NB4 (cell line): ENCODE measurements at regions not wholly inside any gene's neighbourhood (a gene's known extent, or its start where the extent isn't known, plus 50 kb on each side); places are given as distances from the start of the nearest gene placed in this dataset.

Source experiments
- MYC ChIP-seq: IDR thresholded peaks from 2 replicates; pipeline ENCODE4 v1.6.1; 2011; ENCODE audit warnings: low read depth, low read length
- TF ChIP-seq, protein P1 (sequence below): IDR thresholded peaks from one replicate; pipeline ENCODE4 v1.5.1; 2012; ENCODE audit warnings: low read depth, low read length

DNA sequence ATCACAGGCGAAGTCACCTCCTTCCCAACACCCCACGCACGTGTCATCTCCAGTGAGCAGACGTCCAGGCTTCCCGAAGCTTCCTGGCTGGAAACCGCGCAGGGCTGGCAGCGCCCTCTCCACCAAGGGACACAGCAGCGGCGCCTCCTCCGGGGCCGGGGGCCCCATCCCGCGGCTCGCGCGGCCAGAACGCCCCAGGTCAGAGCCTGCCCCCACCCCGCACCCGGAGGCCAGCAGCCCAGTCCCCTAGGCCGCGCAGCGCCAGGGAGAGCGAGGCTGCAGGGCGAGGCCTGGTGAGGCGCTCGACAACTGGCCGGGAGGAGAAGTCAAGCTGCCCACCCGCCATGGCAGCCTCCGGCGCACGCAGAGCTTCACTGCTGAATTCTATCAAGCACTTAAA, 247.0 kb downstream of the SEMA3D start:
- no peak for TF ChIP-seq MYC
- TF ChIP-seq, protein P1, sequence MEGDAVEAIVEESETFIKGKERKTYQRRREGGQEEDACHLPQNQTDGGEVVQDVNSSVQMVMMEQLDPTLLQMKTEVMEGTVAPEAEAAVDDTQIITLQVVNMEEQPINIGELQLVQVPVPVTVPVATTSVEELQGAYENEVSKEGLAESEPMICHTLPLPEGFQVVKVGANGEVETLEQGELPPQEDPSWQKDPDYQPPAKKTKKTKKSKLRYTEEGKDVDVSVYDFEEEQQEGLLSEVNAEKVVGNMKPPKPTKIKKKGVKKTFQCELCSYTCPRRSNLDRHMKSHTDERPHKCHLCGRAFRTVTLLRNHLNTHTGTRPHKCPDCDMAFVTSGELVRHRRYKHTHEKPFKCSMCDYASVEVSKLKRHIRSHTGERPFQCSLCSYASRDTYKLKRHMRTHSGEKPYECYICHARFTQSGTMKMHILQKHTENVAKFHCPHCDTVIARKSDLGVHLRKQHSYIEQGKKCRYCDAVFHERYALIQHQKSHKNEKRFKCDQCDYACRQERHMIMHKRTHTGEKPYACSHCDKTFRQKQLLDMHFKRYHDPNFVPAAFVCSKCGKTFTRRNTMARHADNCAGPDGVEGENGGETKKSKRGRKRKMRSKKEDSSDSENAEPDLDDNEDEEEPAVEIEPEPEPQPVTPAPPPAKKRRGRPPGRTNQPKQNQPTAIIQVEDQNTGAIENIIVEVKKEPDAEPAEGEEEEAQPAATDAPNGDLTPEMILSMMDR = no peak
